Subcutaneous abdominal adipose tissue (tissue), 5 donors: ENCODE measurements at regions not wholly inside any gene's neighbourhood (a gene's known extent, or its start where the extent isn't known, plus 50 kb on each side); places are given as distances from the start of the nearest gene placed in this dataset.

Source experiments
- H3K27ac ChIP-seq: one replicate; pipeline ENCODE4 v1.7.0; 2013; ENCODE audit warnings: low read depth, mild to moderate bottlenecking, inconsistent platforms, low read length, moderate library complexity
- H3K27me3 ChIP-seq, 5 donors: one replicate each; pipeline ENCODE4 v1.7.0; 2013; ENCODE audit warnings: low read length in 5 of 5, inconsistent platforms in 1 of 5; ENCODE audit not compliant: control insufficient read depth in 5 of 5, insufficient read depth in 4 of 5
- H3K36me3 ChIP-seq, 5 donors: one replicate each; pipeline ENCODE4 v1.7.0; 2013; ENCODE audit warnings: low read length in 5 of 5; ENCODE audit not compliant: control insufficient read depth in 5 of 5, insufficient read depth in 5 of 5
- H3K4me1 ChIP-seq, 5 donors: one replicate each; pipeline ENCODE4 v1.7.0; 2013; ENCODE audit warnings: low read length in 5 of 5, mild to moderate bottlenecking in 3 of 5, moderate library complexity in 1 of 5; ENCODE audit not compliant: control insufficient read depth in 5 of 5, insufficient read depth in 5 of 5
- H3K4me3 ChIP-seq, 5 donors: one replicate each; pipeline ENCODE4 v1.7.0; 2013; ENCODE audit warnings: low read length in 5 of 5, low read depth in 1 of 5
- H3K9ac ChIP-seq, 5 donors: one replicate each; pipeline ENCODE4 v1.7.0; 2013; ENCODE audit warnings: low read length in 5 of 5, mild to moderate bottlenecking in 4 of 5, moderate library complexity in 3 of 5
- H3K9me3 ChIP-seq, 5 donors: one replicate each; pipeline ENCODE4 v1.7.0; 2013; ENCODE audit warnings: low read length in 5 of 5; ENCODE audit not compliant: control insufficient read depth in 5 of 5
- donor health status: healthy.
- donor health status: healthy.
- donor health status: healthy.
- donor health status: healthy.
- donor health status: healthy.

GRCh38 chr18:60500960-60501359 lies 128.4 kb upstream of the MC4R start:
- no peaks in the 10 kb centered on the region for H3K36me3 ChIP-seq
- H3K9ac ChIP-seq = no peak overlapping the region
- H3K4me3 ChIP-seq = no peak overlapping the region
- no peak overlapping the region for H3K27ac ChIP-seq
- H3K27me3 ChIP-seq = no peaks in the 10 kb centered on the region
- H3K9me3 ChIP-seq = no peaks in the 10 kb centered on the region
- no peaks in the 10 kb centered on the region for H3K4me1 ChIP-seq

- Histone ChIP-seq H3K36me3 (no peaks in the 10 kb centered on the region), H3K27ac (no peak overlapping the region), H3K9me3 (no peaks in the 10 kb centered on the region), H3K4me3 (no peak overlapping the region), H3K27me3 (no peaks in the 10 kb centered on the region), H3K4me1 (no peaks in the 10 kb centered on the region), H3K9ac (no peak overlapping the region)
Measured at GRCh38 chr18:60502591-60502990, 130.0 kb upstream of the MC4R start.

GRCh38 chr18:60503199-60503598 lies 130.6 kb upstream of the MC4R start:
- no peaks in the 10 kb centered on the region for H3K9me3 ChIP-seq
- no peak overlapping the region for H3K27ac ChIP-seq
- no peaks in the 10 kb centered on the region for H3K36me3 ChIP-seq
- no peak overlapping the region for H3K4me3 ChIP-seq
- H3K4me1 ChIP-seq = no peaks in the 10 kb centered on the region
- no peaks in the 10 kb centered on the region for H3K27me3 ChIP-seq
- no peak overlapping the region for H3K9ac ChIP-seq

GRCh38 chr18:60506190-60506589 lies 133.6 kb upstream of the MC4R start:
- Histone ChIP-seq H3K4me3 (no peak overlapping the region), H3K36me3 (no peaks in the 10 kb centered on the region), H3K27me3 (no peaks in the 10 kb centered on the region), H3K9ac (no peak overlapping the region), H3K9me3 (no peaks in the 10 kb centered on the region), H3K27ac (no peak overlapping the region), H3K4me1 (no peaks in the 10 kb centered on the region)

GRCh38 chr18:60506682-60507081 lies 134.1 kb upstream of the MC4R start:
- Histone ChIP-seq H3K4me1 (no peaks in the 10 kb centered on the region), H3K9ac (no peak overlapping the region), H3K27ac (no peak overlapping the region), H3K9me3 (no peaks in the 10 kb centered on the region), H3K36me3 (no peaks in the 10 kb centered on the region), H3K4me3 (no peak overlapping the region), H3K27me3 (no peaks in the 10 kb centered on the region)

- Histone ChIP-seq H3K4me3 (no peak overlapping the region), H3K27ac (no peak overlapping the region), H3K27me3 (no peaks in the 10 kb centered on the region), H3K9me3 (no peaks in the 10 kb centered on the region), H3K9ac (no peak overlapping the region), H3K36me3 (no peaks in the 10 kb centered on the region), H3K4me1 (no peaks in the 10 kb centered on the region)
Measured at GRCh38 chr18:60508108-60508507, 135.5 kb upstream of the MC4R start.

- no peak overlapping the region for H3K4me3 ChIP-seq
- H3K27ac ChIP-seq = no peak overlapping the region
- H3K9me3 ChIP-seq = no peaks in the 10 kb centered on the region
- no peaks in the 10 kb centered on the region for H3K4me1 ChIP-seq
- no peak overlapping the region for H3K9ac ChIP-seq
- H3K36me3 ChIP-seq = no peaks in the 10 kb centered on the region
- H3K27me3 ChIP-seq = no peaks in the 10 kb centered on the region
Measured at GRCh38 chr18:60534538-60534937, 162.0 kb upstream of the MC4R start.

- H3K27me3 ChIP-seq = no peaks in the 10 kb centered on the region
- no peaks in the 10 kb centered on the region for H3K9me3 ChIP-seq
- no peak overlapping the region for H3K9ac ChIP-seq
- H3K4me1 ChIP-seq = no peaks in the 10 kb centered on the region
- H3K36me3 ChIP-seq = no peaks in the 10 kb centered on the region
- H3K4me3 ChIP-seq = no peak overlapping the region
- no peak overlapping the region for H3K27ac ChIP-seq
Measured at GRCh38 chr18:60537074-60537473, 164.5 kb upstream of the MC4R start.

- Histone ChIP-seq H3K4me1 (no peaks in the 10 kb centered on the region), H3K36me3 (no peaks in the 10 kb centered on the region), H3K4me3 (no peak overlapping the region), H3K9me3 (no peaks in the 10 kb centered on the region), H3K27me3 (no peaks in the 10 kb centered on the region), H3K27ac (no peak overlapping the region), H3K9ac (no peak overlapping the region)
Measured at GRCh38 chr18:60538891-60539290, 166.3 kb upstream of the MC4R start.

- no peaks in the 10 kb centered on the region for H3K27me3 ChIP-seq
- no peak overlapping the region for H3K4me3 ChIP-seq
Measured at GRCh38 chr18:60541661-60542060, 169.1 kb upstream of the MC4R start.

GRCh38 chr18:60543646-60544045 lies 171.1 kb upstream of the MC4R start:
- Histone ChIP-seq H3K4me1 (no peaks in the 10 kb centered on the region), H3K36me3 (no peaks in the 10 kb centered on the region), H3K27ac (no peak overlapping the region), H3K9me3 (no peaks in the 10 kb centered on the region), H3K4me3 (no peak overlapping the region), H3K9ac (no peak overlapping the region), H3K27me3 (no peaks in the 10 kb centered on the region)

More at GRCh38 chr18:60541661-60542060, 169.1 kb upstream of the MC4R start:
- Histone ChIP-seq H3K36me3 (no peaks in the 10 kb centered on the region), H3K4me1 (no peaks in the 10 kb centered on the region), H3K27ac (no peak overlapping the region), H3K9me3 (no peaks in the 10 kb centered on the region), H3K9ac (no peak overlapping the region)
